Loucy (cell line): ENCODE measurements at regions not wholly inside any gene's neighbourhood (a gene's known extent, or its start where the extent isn't known, plus 50 kb on each side); places are given as distances from the start of the nearest gene placed in this dataset.

Experiments used
- CTCF ChIP-seq: fragments of 200-600 bp; sonication (generic); conservative IDR thresholded peaks from 2 replicates; pipeline ENCODE4 v1.5.1; 2014; ENCODE audit warnings: mild to moderate bottlenecking, antibody characterized with exemption, low read length
- EZH2phosphoT487 ChIP-seq: fragments of 200-600 bp; IDR thresholded peaks from 2 replicates; pipeline ENCODE4 v1.6.1; 2018; ENCODE audit warnings: antibody characterized with exemption, mild to moderate bottlenecking, moderate library complexity, borderline replicate concordance

- TF ChIP-seq CTCF (no peak), EZH2phosphoT487 (no peak)
These were observed 111.2 kb upstream of the RAPGEF2 start for GRCh38 chr4:158991534-158992155.
